HepG2 (cell line): ENCODE measurements at regions not wholly inside any gene's neighbourhood (a gene's known extent, or its start where the extent isn't known, plus 50 kb on each side); places are given as distances from the start of the nearest gene placed in this dataset.

Source experiments
- ATAC-seq: fragments of 200-7000 bp; cut with Tn5 transposase; 3 replicates; pipeline ENCODE4 v1.9.1; 2020; ENCODE audit warnings: mild to moderate bottlenecking, moderate library complexity
- BruUV-seq: library from RNA; stranded (reverse); fragments of 400-500 nt; replicated peaks from 2 replicates; lab custom pipeline; 2021; lab: Mats Ljungman, UMichigan
- CTCF ChIA-PET: fragments of 300-600 bp; formaldehyde crosslinking; extraction: SDS; loops from one replicate; lab custom pipeline; 2021; ENCODE audit warnings: low total read pairs, inconsistent platforms, low intra/inter-chr PET ratio; lab: Yijun Ruan, JAX
- POLR2A ChIA-PET: fragments of 350-600 bp; sonication (Branson Sonifier 250); formaldehyde crosslinking; loops from one replicate; lab custom pipeline; 2020; ENCODE audit warnings: antibody characterized with exemption, inconsistent platforms; lab: Yijun Ruan, JAX
- DNase-seq: peaks from one replicate; pipeline ENCODE4 v3.0.0-alpha.2; 2015; ENCODE audit warnings: low spot score
- FAIRE-seq: peaks from 3 replicates; lab custom pipeline; 2011; peaks lifted over from hg19 to GRCh38; lab: Jason Lieb, UNC
- H2AFZ ChIP-seq: one replicate; pipeline ENCODE4 v1.6.1; 2011; ENCODE audit warnings: low read length, inconsistent platforms
- H3K27ac ChIP-seq: fragments of 300-600 bp; 3 replicates; pipeline ENCODE4 v1.8.0; 2011; ENCODE audit warnings: mixed run types, mild to moderate bottlenecking, mixed read lengths, low read length, inconsistent platforms; ENCODE audit not compliant: insufficient read depth; ENCODE audit errors: extremely low read length
- H3K27me3 ChIP-seq, 2 experiments: fragments of 200-600 bp in 1 of 2; 2 replicates in 1 of 2; 3 replicates in 1 of 2; pipeline versions ENCODE4 v1.6.0 to v1.8.0; 2011; ENCODE audit warnings: low read length in 2 of 2, mild to moderate bottlenecking in 2 of 2, moderate library complexity in 2 of 2, inconsistent platforms in 1 of 2; ENCODE audit not compliant: insufficient read depth in 2 of 2, control insufficient read depth in 1 of 2
- H3K36me3 ChIP-seq, 2 experiments: fragments of 200-600 bp in 1 of 2; replicated peaks in 1 of 2; 2 replicates in 1 of 2; 3 replicates in 1 of 2; pipeline versions ENCODE4 v1.5.1 to v1.8.0; 2011; ENCODE audit warnings: low read length in 2 of 2, inconsistent platforms in 1 of 2; ENCODE audit not compliant: insufficient read depth in 2 of 2, control insufficient read depth in 1 of 2
- H3K4me1 ChIP-seq: 2 replicates; pipeline ENCODE4 v1.5.1; 2012; ENCODE audit warnings: low read length, inconsistent platforms; ENCODE audit not compliant: insufficient read depth
- H3K4me2 ChIP-seq: 2 replicates; pipeline ENCODE4 v1.6.0; 2011; ENCODE audit warnings: low read depth, low read length, inconsistent platforms
- H3K4me3 ChIP-seq, 3 experiments: fragments of 200-600 bp in 1 of 3; sonication (generic), shearing (Covaris generic) in 1 of 3; replicated peaks in 1 of 3; 2 replicates each; pipeline ENCODE4 v1.5.1; 2011 to 2016; ENCODE audit warnings: low read length in 3 of 3, inconsistent platforms in 2 of 3, low read depth in 2 of 3, mild to moderate bottlenecking in 2 of 3, control low read depth in 1 of 3, mixed read lengths in 1 of 3; ENCODE audit not compliant: insufficient read depth in 1 of 3
- H3K79me2 ChIP-seq: one replicate; pipeline ENCODE4 v1.6.1; 2011; ENCODE audit warnings: low read length, inconsistent platforms; ENCODE audit not compliant: insufficient read depth
- H3K9ac ChIP-seq: 2 replicates; pipeline ENCODE4 v1.6.0; 2011; ENCODE audit warnings: mild to moderate bottlenecking, low read depth, low read length, inconsistent platforms; ENCODE audit not compliant: insufficient read depth
- H3K9me3 ChIP-seq: 2 replicates; pipeline ENCODE4 v1.5.1; 2012; ENCODE audit warnings: mild to moderate bottlenecking, low read length
- H4K20me1 ChIP-seq: 2 replicates; pipeline ENCODE4 v1.6.0; 2011; ENCODE audit warnings: inconsistent platforms, mild to moderate bottlenecking, low read length, moderate library complexity; ENCODE audit not compliant: insufficient read depth
- ADNP ChIP-seq: sonication (generic); formaldehyde crosslinking; IDR thresholded peaks from 2 replicates; pipeline ENCODE4 v1.4.0; 2020; ENCODE audit warnings: missing genetic modification reagents
- AHR ChIP-seq: IDR thresholded peaks from 2 replicates; pipeline ENCODE4 v1.6.1; 2018; ENCODE audit warnings: missing genetic modification reagents, missing compliant biosample characterization
- GATAD2A ChIP-seq: IDR thresholded peaks from 2 replicates; pipeline ENCODE4 v1.6.1; 2016
- JUN ChIP-seq: sonication (generic); formaldehyde crosslinking; IDR thresholded peaks from 2 replicates; pipeline ENCODE4 v1.4.0; 2020; ENCODE audit warnings: mild to moderate bottlenecking, missing genetic modification reagents
- KDM1A ChIP-seq: IDR thresholded peaks from 2 replicates; pipeline ENCODE4 v1.6.1; 2016; ENCODE audit warnings: missing compliant biosample characterization
- RAD21 ChIP-seq: fragments of 450-650 bp; formaldehyde crosslinking; IDR thresholded peaks from 2 replicates; pipeline ENCODE4 v1.5.0; 2020; ENCODE audit warnings: mild to moderate bottlenecking
- SMC3 ChIP-seq: IDR thresholded peaks from 2 replicates; pipeline ENCODE4 v1.6.1; 2011; ENCODE audit warnings: low read length, improper control_type of control experiment
- TARDBP ChIP-seq: sonication (generic); formaldehyde crosslinking; IDR thresholded peaks from 2 replicates; pipeline ENCODE4 v1.8.0; 2022; ENCODE audit warnings: mild to moderate bottlenecking, missing genetic modification reagents
- TSC22D2 ChIP-seq: sonication (generic); formaldehyde crosslinking; IDR thresholded peaks from 2 replicates; pipeline ENCODE4 v1.5.1; 2020; ENCODE audit warnings: missing genetic modification reagents, mild to moderate bottlenecking, borderline replicate concordance
- ZNF547 ChIP-seq: sonication (generic); formaldehyde crosslinking; IDR thresholded peaks from 2 replicates; pipeline ENCODE4 v1.5.1; 2020; ENCODE audit warnings: mild to moderate bottlenecking, missing genetic modification reagents
- WGBS: methylation state at CpG from one replicate; pipeline ENCODE4 v1.1.6; 2017; ENCODE audit warnings: low lambda C conversion rate; 5-methylcytosine and 5-hydroxymethylcytosine counted together
- in situ Hi-C: cut with HindIII; loops from 2 replicates; pipeline ENCODE4 v1.10.0; 2017; ENCODE audit warnings: low pct_unique_long_range_greater_than_20kb; ENCODE audit not compliant: extremely low pct_ligation_motif_present
- intact Hi-C: fragments of 100-400 bp; cut with micrococcal nuclease; formaldehyde crosslinking; loops from one replicate; pipeline ENCODE4 v1.10.0; 2022; ENCODE audit not compliant: unreplicated experiment
- TF ChIP-seq, protein P1 (sequence below): sonication (generic); formaldehyde crosslinking; IDR thresholded peaks from 2 replicates; pipeline ENCODE4 v1.4.0; 2020; ENCODE audit warnings: missing genetic modification reagents, borderline replicate concordance
- TF ChIP-seq, protein P2 (sequence below): sonication (generic); formaldehyde crosslinking; IDR thresholded peaks from 2 replicates; pipeline ENCODE4 v1.4.0; 2020; ENCODE audit warnings: missing genetic modification reagents
- TF ChIP-seq, protein P3 (sequence below): sonication (generic); formaldehyde crosslinking; IDR thresholded peaks from 2 replicates; pipeline ENCODE4 v1.5.0; 2020; ENCODE audit warnings: missing genetic modification reagents
- TF ChIP-seq, protein P4 (sequence below): sonication (generic); formaldehyde crosslinking; IDR thresholded peaks from 2 replicates; pipeline ENCODE4 v1.4.0; 2020; ENCODE audit warnings: missing genetic modification reagents

DNA sequence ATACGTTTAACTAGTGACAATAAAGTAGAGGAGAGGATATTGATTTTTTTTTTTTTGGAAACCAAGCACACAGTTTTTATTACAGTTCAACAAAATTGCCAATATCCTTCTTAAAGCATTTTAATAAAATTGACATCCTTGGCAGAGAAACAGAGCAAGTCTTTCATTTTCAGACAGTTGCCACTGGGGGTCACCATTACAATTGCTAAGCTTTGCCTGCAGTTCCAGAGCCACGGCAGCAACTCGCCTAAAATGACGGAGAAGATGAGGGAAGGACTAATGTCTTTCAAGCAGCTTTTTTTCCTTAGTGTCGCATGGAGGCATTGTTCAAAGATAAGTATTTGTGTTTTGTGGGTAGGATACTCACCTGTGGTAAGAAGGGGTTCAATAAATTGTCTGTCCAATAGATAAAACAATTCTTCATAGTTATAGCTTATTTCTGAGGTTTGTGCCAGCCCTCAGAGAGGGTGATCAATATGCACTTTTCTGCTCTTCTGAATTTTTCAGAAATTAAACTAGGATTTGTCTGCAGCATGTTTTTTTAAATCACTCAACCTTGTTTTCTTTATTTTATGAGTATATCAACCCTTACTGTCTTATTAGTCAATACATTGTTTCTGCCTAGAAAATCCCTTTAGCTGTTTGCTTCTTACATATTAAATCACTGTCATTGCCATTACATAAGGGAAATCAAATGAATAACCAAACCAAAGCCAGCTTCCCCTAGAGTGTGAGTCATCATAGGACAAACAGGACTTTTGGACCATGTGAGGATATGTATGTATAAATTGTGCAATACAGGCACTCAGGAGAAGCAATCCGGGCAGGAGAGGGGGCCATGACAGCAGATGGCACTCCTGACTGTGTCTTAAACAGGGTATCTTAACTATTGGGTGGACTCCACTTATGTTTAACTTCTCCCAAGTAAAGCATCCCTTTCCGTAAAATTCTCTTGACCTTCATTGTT is 508.1 kb upstream of the ARX start (continued):
- peak; percentile 68; the same call in 1 of the 2 replicates for TF ChIP-seq JUN (CRISPR knock-in tag)
- TF ChIP-seq, protein P1, sequence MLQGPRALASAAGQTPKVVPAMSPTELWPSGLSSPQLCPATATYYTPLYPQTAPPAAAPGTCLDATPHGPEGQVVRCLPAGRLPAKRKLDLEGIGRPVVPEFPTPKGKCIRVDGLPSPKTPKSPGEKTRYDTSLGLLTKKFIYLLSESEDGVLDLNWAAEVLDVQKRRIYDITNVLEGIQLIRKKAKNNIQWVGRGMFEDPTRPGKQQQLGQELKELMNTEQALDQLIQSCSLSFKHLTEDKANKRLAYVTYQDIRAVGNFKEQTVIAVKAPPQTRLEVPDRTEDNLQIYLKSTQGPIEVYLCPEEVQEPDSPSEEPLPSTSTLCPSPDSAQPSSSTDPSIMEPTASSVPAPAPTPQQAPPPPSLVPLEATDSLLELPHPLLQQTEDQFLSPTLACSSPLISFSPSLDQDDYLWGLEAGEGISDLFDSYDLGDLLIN, result no peak
- peak; percentile 69; the same call in 1 of the 2 replicates for TF ChIP-seq GATAD2A
- peak; percentile 24 for TF ChIP-seq SMC3
- TF ChIP-seq RAD21, result 0 out of 2 replicates have a peak, but pooled peaks have one; percentile 26

DNA sequence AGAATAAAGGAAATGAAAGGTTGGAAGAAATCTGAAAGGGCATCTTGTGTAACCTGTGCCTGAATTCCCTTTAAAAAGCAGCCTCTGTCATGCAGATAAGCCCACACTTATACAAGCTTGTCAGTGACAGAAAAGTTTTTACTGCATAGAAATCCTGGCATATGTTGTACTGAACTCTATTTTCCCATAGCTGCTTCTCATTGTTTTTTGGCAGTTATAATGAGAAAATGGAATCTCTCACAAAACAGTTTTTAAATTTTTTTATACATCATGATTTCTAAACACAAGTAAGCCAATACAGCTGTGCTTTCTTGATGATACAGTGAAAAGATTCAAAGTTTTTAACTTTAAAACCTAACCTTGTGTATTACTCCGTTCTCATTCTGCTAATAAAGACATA is 511.4 kb upstream of the ARX start:
- CTCF ChIA-PET, result no interaction called here
- ATAC-seq (no peak), FAIRE-seq (no peak), DNase-seq (no peak)
- Histone ChIP-seq H3K9me3 (no peaks in the 10 kb centered on the region), H3K27ac (no peak overlapping the region), H4K20me1 (no peaks in the 10 kb centered on the region), H3K36me3 (no peaks in the 10 kb centered on the region), H3K4me1 (peaks cover 21% of the 10 kb centered on the region), H2AFZ (no peak overlapping the region), H3K4me2 (no peak overlapping the region), H3K27me3 (no peaks in the 10 kb centered on the region), H3K4me3 (no peak overlapping the region), H3K9ac (no peak overlapping the region), H3K79me2 (no peaks in the 10 kb centered on the region)
- WGBS, result 100% methylated on average over 1 of the region's 1 CpG
- no TSS peak for BruUV-seq
- intact Hi-C loops (no loop called here), in situ Hi-C loops (no loop called here)
- POLR2A ChIA-PET, result no interaction called here
- TF ChIP-seq ADNP (CRISPR knock-in tag) (no peak), KDM1A (no peak), TSC22D2 (CRISPR knock-in tag) (no peak), TARDBP (CRISPR knock-in tag) (no peak), AHR (no peak), ZNF547 (CRISPR knock-in tag) (no peak)
- TF ChIP-seq, protein P2, sequence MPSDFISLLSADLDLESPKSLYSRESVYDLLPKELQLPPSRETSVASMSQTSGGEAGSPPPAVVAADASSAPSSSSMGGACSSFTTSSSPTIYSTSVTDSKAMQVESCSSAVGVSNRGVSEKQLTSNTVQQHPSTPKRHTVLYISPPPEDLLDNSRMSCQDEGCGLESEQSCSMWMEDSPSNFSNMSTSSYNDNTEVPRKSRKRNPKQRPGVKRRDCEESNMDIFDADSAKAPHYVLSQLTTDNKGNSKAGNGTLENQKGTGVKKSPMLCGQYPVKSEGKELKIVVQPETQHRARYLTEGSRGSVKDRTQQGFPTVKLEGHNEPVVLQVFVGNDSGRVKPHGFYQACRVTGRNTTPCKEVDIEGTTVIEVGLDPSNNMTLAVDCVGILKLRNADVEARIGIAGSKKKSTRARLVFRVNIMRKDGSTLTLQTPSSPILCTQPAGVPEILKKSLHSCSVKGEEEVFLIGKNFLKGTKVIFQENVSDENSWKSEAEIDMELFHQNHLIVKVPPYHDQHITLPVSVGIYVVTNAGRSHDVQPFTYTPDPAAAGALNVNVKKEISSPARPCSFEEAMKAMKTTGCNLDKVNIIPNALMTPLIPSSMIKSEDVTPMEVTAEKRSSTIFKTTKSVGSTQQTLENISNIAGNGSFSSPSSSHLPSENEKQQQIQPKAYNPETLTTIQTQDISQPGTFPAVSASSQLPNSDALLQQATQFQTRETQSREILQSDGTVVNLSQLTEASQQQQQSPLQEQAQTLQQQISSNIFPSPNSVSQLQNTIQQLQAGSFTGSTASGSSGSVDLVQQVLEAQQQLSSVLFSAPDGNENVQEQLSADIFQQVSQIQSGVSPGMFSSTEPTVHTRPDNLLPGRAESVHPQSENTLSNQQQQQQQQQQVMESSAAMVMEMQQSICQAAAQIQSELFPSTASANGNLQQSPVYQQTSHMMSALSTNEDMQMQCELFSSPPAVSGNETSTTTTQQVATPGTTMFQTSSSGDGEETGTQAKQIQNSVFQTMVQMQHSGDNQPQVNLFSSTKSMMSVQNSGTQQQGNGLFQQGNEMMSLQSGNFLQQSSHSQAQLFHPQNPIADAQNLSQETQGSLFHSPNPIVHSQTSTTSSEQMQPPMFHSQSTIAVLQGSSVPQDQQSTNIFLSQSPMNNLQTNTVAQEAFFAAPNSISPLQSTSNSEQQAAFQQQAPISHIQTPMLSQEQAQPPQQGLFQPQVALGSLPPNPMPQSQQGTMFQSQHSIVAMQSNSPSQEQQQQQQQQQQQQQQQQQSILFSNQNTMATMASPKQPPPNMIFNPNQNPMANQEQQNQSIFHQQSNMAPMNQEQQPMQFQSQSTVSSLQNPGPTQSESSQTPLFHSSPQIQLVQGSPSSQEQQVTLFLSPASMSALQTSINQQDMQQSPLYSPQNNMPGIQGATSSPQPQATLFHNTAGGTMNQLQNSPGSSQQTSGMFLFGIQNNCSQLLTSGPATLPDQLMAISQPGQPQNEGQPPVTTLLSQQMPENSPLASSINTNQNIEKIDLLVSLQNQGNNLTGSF, result no peak
- TF ChIP-seq, protein P3, sequence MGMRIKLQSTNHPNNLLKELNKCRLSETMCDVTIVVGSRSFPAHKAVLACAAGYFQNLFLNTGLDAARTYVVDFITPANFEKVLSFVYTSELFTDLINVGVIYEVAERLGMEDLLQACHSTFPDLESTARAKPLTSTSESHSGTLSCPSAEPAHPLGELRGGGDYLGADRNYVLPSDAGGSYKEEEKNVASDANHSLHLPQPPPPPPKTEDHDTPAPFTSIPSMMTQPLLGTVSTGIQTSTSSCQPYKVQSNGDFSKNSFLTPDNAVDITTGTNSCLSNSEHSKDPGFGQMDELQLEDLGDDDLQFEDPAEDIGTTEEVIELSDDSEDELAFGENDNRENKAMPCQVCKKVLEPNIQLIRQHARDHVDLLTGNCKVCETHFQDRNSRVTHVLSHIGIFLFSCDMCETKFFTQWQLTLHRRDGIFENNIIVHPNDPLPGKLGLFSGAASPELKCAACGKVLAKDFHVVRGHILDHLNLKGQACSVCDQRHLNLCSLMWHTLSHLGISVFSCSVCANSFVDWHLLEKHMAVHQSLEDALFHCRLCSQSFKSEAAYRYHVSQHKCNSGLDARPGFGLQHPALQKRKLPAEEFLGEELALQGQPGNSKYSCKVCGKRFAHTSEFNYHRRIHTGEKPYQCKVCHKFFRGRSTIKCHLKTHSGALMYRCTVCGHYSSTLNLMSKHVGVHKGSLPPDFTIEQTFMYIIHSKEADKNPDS (CRISPR knock-in tag), result no peak
- TF ChIP-seq, protein P4, sequence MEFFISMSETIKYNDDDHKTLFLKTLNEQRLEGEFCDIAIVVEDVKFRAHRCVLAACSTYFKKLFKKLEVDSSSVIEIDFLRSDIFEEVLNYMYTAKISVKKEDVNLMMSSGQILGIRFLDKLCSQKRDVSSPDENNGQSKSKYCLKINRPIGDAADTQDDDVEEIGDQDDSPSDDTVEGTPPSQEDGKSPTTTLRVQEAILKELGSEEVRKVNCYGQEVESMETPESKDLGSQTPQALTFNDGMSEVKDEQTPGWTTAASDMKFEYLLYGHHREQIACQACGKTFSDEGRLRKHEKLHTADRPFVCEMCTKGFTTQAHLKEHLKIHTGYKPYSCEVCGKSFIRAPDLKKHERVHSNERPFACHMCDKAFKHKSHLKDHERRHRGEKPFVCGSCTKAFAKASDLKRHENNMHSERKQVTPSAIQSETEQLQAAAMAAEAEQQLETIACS (CRISPR knock-in tag), result no peak
